LHCN-M2 (cell line): ENCODE measurements at regions not wholly inside any gene's neighbourhood (a gene's known extent, or its start where the extent isn't known, plus 50 kb on each side); places are given as distances from the start of the nearest gene placed in this dataset.
"Not testable (repeated sequence)": the region's sequence is repeated elsewhere in the genome, so short reads cannot be mapped to it uniquely, and the experiment has no call there.

Source experiments
- DNase-seq: peaks from one replicate; pipeline ENCODE4 v3.0.0-alpha.2; 2012; ENCODE audit warnings: low read depth

- DNase-seq = not testable (repeated sequence)
Measured at GRCh38 chr7:65510187-65510538, 136.5 kb downstream of the ZNF92 start.

GRCh38 chr7:65519751-65520150 lies 146.1 kb downstream of the ZNF92 start:
- DNase-seq = not testable (repeated sequence)

- DNase-seq = not testable (repeated sequence)
Measured at GRCh38 chr7:65545465-65546161, 172.0 kb downstream of the ZNF92 start.

- DNase-seq = not testable (repeated sequence)
Measured at GRCh38 chr7:65549589-65550443, 176.2 kb downstream of the ZNF92 start.

- DNase-seq = not testable (repeated sequence)
Measured at GRCh38 chr7:65550444-65550809, 176.8 kb downstream of the ZNF92 start.

- DNase-seq = not testable (repeated sequence)
Measured at GRCh38 chr7:65551042-65551441, 177.4 kb downstream of the ZNF92 start.

- DNase-seq = not testable (repeated sequence)
Measured at GRCh38 chr7:65554553-65555476, 181.2 kb downstream of the ZNF92 start.

GRCh38 chr7:65558584-65558983 lies 184.9 kb downstream of the ZNF92 start:
- DNase-seq = not testable (repeated sequence)

- not testable (repeated sequence) for DNase-seq
Measured at GRCh38 chr7:65561786-65562372, 188.2 kb downstream of the ZNF92 start.

- not testable (repeated sequence) for DNase-seq
Measured at GRCh38 chr7:65562522-65562921, 188.9 kb downstream of the ZNF92 start.

GRCh38 chr7:65563333-65563732 lies 189.7 kb downstream of the ZNF92 start:
- not testable (repeated sequence) for DNase-seq

GRCh38 chr7:65568226-65568625 lies 194.6 kb downstream of the ZNF92 start:
- DNase-seq = not testable (repeated sequence)

- DNase-seq = not testable (repeated sequence)
Measured at GRCh38 chr7:65570990-65571389, 197.3 kb downstream of the ZNF92 start.

GRCh38 chr7:65572581-65572980 lies 198.9 kb downstream of the ZNF92 start:
- not testable (repeated sequence) for DNase-seq

- not testable (repeated sequence) for DNase-seq
Measured at GRCh38 chr7:65576370-65576769, 202.7 kb downstream of the ZNF92 start.

GRCh38 chr7:65582518-65583119 lies 209.0 kb downstream of the ZNF92 start:
- not testable (repeated sequence) for DNase-seq

- not testable (repeated sequence) for DNase-seq
Measured at GRCh38 chr7:65602495-65602894, 228.8 kb downstream of the ZNF92 start.

- no peak for DNase-seq
Measured at GRCh38 chr7:65609131-65609530, 235.5 kb downstream of the ZNF92 start.

- not testable (repeated sequence) for DNase-seq
Measured at GRCh38 chr7:65613644-65614289, 240.1 kb downstream of the ZNF92 start.

GRCh38 chr7:65616111-65616510 lies 242.5 kb downstream of the ZNF92 start:
- not testable (repeated sequence) for DNase-seq
